Kidney (tissue), 13 donors: ENCODE measurements at regions not wholly inside any gene's neighbourhood (a gene's known extent, or its start where the extent isn't known, plus 50 kb on each side); places are given as distances from the start of the nearest gene placed in this dataset.
A peak's percentile ranks its signal among the peaks of the same experiment; 100 is the strongest.

Source experiments
- DNase-seq, 5 donors: peaks; one replicate each; pipeline ENCODE4 v3.0.0-alpha.2; 2013 to 2020
- FAIRE-seq: peaks from 2 replicates; lab custom pipeline; 2012; peaks lifted over from hg19 to GRCh38; lab: Jason Lieb, UNC
- H3K27ac ChIP-seq, 2 donors: one replicate each; pipeline ENCODE4 v1.7.0; 2013; ENCODE audit warnings: low read depth in 2 of 2, low read length in 2 of 2, inconsistent platforms in 1 of 2
- H3K27me3 ChIP-seq: one replicate; pipeline ENCODE4 v1.7.1; 2013; ENCODE audit warnings: low read length, inconsistent platforms; ENCODE audit not compliant: control insufficient read depth, insufficient read depth
- H3K36me3 ChIP-seq, 3 donors: one replicate each; pipeline versions ENCODE4 v1.7.0 to v1.7.1; 2013; ENCODE audit warnings: low read length in 3 of 3, control low read depth in 1 of 3, inconsistent platforms in 1 of 3; ENCODE audit not compliant: insufficient read depth in 3 of 3, control insufficient read depth in 2 of 3
- H3K4me1 ChIP-seq, 3 donors: one replicate each; pipeline versions ENCODE4 v1.7.0 to v1.7.1; 2013; ENCODE audit warnings: low read length in 3 of 3, inconsistent platforms in 1 of 3, low read depth in 1 of 3; ENCODE audit not compliant: control insufficient read depth in 2 of 3, insufficient read depth in 2 of 3
- H3K4me3 ChIP-seq, 3 donors: one replicate each; pipeline versions ENCODE4 v1.7.0 to v1.8.1; 2013; ENCODE audit warnings: low read length in 3 of 3, control low read depth in 1 of 3, inconsistent platforms in 1 of 3
- H3K9ac ChIP-seq, 3 donors: one replicate each; pipeline versions ENCODE4 v1.7.0 to v1.7.1; 2013; ENCODE audit warnings: low read length in 3 of 3, control low read depth in 1 of 3, inconsistent platforms in 1 of 3
- H3K9me3 ChIP-seq, 3 donors: one replicate each; pipeline versions ENCODE4 v1.7.0 to v1.7.1; 2013; ENCODE audit warnings: low read length in 3 of 3, control low read depth in 1 of 3, inconsistent platforms in 1 of 3; ENCODE audit not compliant: control insufficient read depth in 2 of 3, insufficient read depth in 1 of 3
- CTCF ChIP-seq: IDR thresholded peaks from 3 replicates; pipeline ENCODE4 v1.5.1; 2012; ENCODE audit warnings: mild to moderate bottlenecking, moderate library complexity, borderline replicate concordance; ENCODE audit not compliant: insufficient read depth; ENCODE audit errors: extremely low read depth
- intact Hi-C: fragments of 100-400 bp; cut with DNase I; formaldehyde crosslinking; loops from one replicate; pipeline ENCODE4 v1.11.1; 2022
- donor health status: control.
- donor health status: control.
- donor health status: control.
- donor health status: control.
- donor health status: control.
- donor health status: DM: yes; HTN: yes; CAD: no.
- donor health status: Normal renal cell carcinoma (clear cell type).

GRCh38 chr6:170137911-170138910, 152.7 kb downstream of the DLL1 start:
- intact Hi-C loops: no loop called here
- Histone ChIP-seq H3K9me3 (no peaks in the 10 kb centered on the region), H3K27me3 (no peaks in the 10 kb centered on the region), H3K4me1 (peaks cover 0 to 12% (median 0%) of the 10 kb centered on the region in 3 donors), H3K27ac (peak overlapping the region; percentile 61 to 92), H3K36me3 (no peaks in the 10 kb centered on the region), H3K9ac (peak overlapping the region in 1 of 3 donors; percentile 3), H3K4me3 (peak overlapping the region in 1 of 3 donors; percentile 17)
- TF ChIP-seq CTCF: no peak
- DNase-seq (peak in 2 of 5 donors; percentile 7 to 78), FAIRE-seq (no peak)

GRCh38 chr6:170137176-170137891, 153.5 kb downstream of the DLL1 start:
- H3K27ac ChIP-seq: peak overlapping the region; percentile 61 to 92

GRCh38 chr6:170136541-170137175, 154.2 kb downstream of the DLL1 start:
- Histone ChIP-seq H3K9me3 (no peaks in the 10 kb centered on the region), H3K4me3 (no peak overlapping the region), H3K36me3 (no peaks in the 10 kb centered on the region), H3K27ac (peak overlapping the region; percentile 61 to 92), H3K9ac (no peak overlapping the region), H3K4me1 (peaks cover 0 to 12% (median 0%) of the 10 kb centered on the region in 3 donors), H3K27me3 (no peaks in the 10 kb centered on the region)
- TF ChIP-seq CTCF: no peak
- FAIRE-seq (no peak), DNase-seq (peak in 1 of 5 donors; percentile 35)
- intact Hi-C loops: no loop called here

More at GRCh38 chr6:170137176-170137891, 153.5 kb downstream of the DLL1 start:
- no peak for FAIRE-seq
- intact Hi-C loops: no loop called here
- Histone ChIP-seq H3K4me1 (peaks cover 0 to 12% (median 0%) of the 10 kb centered on the region in 3 donors), H3K27me3 (no peaks in the 10 kb centered on the region), H3K4me3 (peak overlapping the region in 1 of 3 donors; percentile 17), H3K9ac (no peak overlapping the region), H3K36me3 (no peaks in the 10 kb centered on the region), H3K9me3 (no peaks in the 10 kb centered on the region)
- peak in 4 of 5 donors; percentile 33 to 92 (median 56) for DNase-seq
- TF ChIP-seq CTCF: no peak
